ENCODE measurements at regions not wholly inside any gene's neighbourhood (a gene's known extent, or its start where the extent isn't known, plus 50 kb on each side); places are given as distances from the start of the nearest gene placed in this dataset.

GRCh38 chr7:85750454-85750949, 563.6 kb upstream of the SEMA3D start:
- no peak for TF ChIP-seq ZNF274 (IDR thresholded peaks at IDR 0.05; ENCODE audit: low read depth, low read length)
- no peak for TF ChIP-seq YY1 (IDR thresholded peaks at IDR 0.05; ENCODE audit: insufficient read depth, insufficient read length)
- no peak for TF ChIP-seq SUZ12 (IDR thresholded peaks at IDR 0.05; ENCODE audit: extremely low read depth, insufficient read depth, insufficient read length)
